Esophagus muscularis mucosa (tissue), 4 donors: ENCODE measurements at regions not wholly inside any gene's neighbourhood (a gene's known extent, or its start where the extent isn't known, plus 50 kb on each side); places are given as distances from the start of the nearest gene placed in this dataset.

Experiments
- EP300 ChIP-seq: sonication (generic); formaldehyde crosslinking; IDR thresholded peaks from one replicate; pipeline ENCODE4 v1.6.1; 2017; ENCODE audit warnings: antibody characterized with exemption
- POLR2A ChIP-seq: fragments of 450-650 bp; IDR thresholded peaks from one replicate; pipeline ENCODE4 v1.6.1; 2017; ENCODE audit warnings: antibody characterized with exemption, moderate library complexity, mild to moderate bottlenecking, low read depth
- POLR2AphosphoS5 ChIP-seq, 2 donors: sonication (generic); formaldehyde crosslinking; IDR thresholded peaks; one replicate each; pipeline ENCODE4 v1.6.1; 2017; ENCODE audit warnings: antibody characterized with exemption in 2 of 2
- TF ChIP-seq, protein P1 (sequence below), 3 experiments: fragments of 200-600 bp in 2 of 3; fragments of 450-650 bp in 1 of 3; sonication (generic) in 2 of 3; IDR thresholded peaks; one replicate each; pipeline ENCODE4 v1.5.1; 2017 to 2019; ENCODE audit warnings: antibody characterized with exemption in 3 of 3, mild to moderate bottlenecking in 2 of 3, moderate library complexity in 1 of 3

DNA sequence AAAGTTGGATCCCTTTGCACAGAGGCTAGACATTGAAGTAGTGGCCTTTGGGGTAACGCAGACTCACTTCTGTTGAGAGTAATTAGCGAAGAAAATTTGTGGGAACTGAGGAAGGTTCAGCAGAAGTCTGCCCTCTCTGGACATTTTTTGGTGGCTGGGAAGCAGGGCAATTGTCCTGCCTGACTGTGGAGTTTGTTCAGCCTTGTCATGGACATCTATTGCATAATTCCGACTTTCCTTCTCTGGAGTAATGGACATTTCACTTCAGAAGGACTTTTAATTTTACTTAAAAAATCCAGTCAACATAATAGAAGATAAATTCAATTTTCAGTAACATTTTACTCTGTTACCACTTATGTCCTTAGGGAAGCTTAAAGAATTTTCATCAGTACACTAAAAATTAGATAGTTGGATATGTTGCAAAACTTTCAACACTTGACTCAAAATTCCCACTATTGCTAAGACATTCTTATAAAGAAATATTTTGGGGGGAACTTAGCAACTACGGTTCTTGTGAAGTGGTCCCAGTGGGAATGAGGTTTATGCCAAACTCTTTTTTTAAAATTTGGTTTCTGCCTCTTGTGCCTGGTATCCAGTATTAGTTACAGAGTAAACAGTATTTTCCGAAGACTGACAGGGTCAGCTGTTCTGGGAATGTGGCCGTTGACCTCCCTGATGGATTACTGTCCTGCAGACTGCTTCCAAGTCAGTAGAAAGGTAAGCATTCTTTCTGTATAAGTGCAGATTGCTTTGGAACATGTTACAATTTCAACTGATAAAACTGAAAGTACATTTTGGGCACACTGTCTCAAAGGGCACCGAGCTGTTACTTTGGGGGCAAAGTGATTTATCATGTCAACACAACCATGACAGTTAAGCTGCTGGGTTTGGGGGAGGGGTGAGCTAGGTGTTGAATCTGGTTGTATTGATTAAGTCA lies 100.6 kb upstream of the MLIP start:
- no peak for TF ChIP-seq POLR2AphosphoS5 (IDR thresholded peaks at IDR 0.05)
- TF ChIP-seq, protein P1, sequence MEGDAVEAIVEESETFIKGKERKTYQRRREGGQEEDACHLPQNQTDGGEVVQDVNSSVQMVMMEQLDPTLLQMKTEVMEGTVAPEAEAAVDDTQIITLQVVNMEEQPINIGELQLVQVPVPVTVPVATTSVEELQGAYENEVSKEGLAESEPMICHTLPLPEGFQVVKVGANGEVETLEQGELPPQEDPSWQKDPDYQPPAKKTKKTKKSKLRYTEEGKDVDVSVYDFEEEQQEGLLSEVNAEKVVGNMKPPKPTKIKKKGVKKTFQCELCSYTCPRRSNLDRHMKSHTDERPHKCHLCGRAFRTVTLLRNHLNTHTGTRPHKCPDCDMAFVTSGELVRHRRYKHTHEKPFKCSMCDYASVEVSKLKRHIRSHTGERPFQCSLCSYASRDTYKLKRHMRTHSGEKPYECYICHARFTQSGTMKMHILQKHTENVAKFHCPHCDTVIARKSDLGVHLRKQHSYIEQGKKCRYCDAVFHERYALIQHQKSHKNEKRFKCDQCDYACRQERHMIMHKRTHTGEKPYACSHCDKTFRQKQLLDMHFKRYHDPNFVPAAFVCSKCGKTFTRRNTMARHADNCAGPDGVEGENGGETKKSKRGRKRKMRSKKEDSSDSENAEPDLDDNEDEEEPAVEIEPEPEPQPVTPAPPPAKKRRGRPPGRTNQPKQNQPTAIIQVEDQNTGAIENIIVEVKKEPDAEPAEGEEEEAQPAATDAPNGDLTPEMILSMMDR (IDR thresholded peaks at IDR 0.05), result no peak
- TF ChIP-seq POLR2A, result no peak
- no peak for TF ChIP-seq EP300
